Suprapubic skin (tissue), 4 donors: ENCODE measurements at regions not wholly inside any gene's neighbourhood (a gene's known extent, or its start where the extent isn't known, plus 50 kb on each side); places are given as distances from the start of the nearest gene placed in this dataset.

Source experiments
- EP300 ChIP-seq: sonication (generic); formaldehyde crosslinking; IDR thresholded peaks from one replicate; pipeline ENCODE4 v1.6.1; 2017; ENCODE audit warnings: antibody characterized with exemption
- POLR2A ChIP-seq, 2 donors: fragments of 450-650 bp; IDR thresholded peaks; one replicate each; pipeline ENCODE4 v1.6.1; 2017; ENCODE audit warnings: antibody characterized with exemption in 2 of 2, mild to moderate bottlenecking in 2 of 2, moderate library complexity in 2 of 2
- POLR2AphosphoS5 ChIP-seq, 3 donors: sonication (generic); formaldehyde crosslinking; IDR thresholded peaks; one replicate each; pipeline ENCODE4 v1.6.1; 2017; ENCODE audit warnings: antibody characterized with exemption in 3 of 3

DNA sequence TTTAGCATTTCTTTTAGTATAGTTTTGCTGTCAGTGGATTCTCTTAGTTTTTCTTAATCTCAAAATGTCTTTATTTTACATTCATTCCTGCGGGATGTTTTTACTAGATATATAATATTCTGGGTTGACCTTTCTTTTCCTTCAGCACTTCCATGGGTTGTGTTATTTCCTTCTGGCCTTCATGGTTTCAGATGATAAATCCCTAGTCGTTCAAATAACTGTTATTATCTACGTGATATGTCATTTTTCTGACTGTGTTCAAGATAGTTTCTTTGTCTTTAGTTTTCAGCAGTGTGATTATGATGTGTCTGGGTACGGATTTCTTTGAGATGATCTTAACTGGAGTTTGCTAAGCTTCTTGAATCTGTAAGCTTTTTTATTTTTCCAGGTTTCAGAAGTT lies 75.7 kb upstream of the ELN start:
- TF ChIP-seq EP300: no peak
- TF ChIP-seq POLR2AphosphoS5 (IDR thresholded peaks at IDR 0.05): no peak
- TF ChIP-seq POLR2A (IDR thresholded peaks at IDR 0.05): no peak
